GM12801 (cell line): ENCODE measurements at regions not wholly inside any gene's neighbourhood (a gene's known extent, or its start where the extent isn't known, plus 50 kb on each side); places are given as distances from the start of the nearest gene placed in this dataset.

Experiments used
- TF ChIP-seq, protein P1 (sequence below): IDR thresholded peaks from one replicate; pipeline ENCODE4 v1.5.1; 2011; ENCODE audit warnings: control low read depth; ENCODE audit not compliant: insufficient read length; ENCODE audit errors: extremely low read depth

DNA sequence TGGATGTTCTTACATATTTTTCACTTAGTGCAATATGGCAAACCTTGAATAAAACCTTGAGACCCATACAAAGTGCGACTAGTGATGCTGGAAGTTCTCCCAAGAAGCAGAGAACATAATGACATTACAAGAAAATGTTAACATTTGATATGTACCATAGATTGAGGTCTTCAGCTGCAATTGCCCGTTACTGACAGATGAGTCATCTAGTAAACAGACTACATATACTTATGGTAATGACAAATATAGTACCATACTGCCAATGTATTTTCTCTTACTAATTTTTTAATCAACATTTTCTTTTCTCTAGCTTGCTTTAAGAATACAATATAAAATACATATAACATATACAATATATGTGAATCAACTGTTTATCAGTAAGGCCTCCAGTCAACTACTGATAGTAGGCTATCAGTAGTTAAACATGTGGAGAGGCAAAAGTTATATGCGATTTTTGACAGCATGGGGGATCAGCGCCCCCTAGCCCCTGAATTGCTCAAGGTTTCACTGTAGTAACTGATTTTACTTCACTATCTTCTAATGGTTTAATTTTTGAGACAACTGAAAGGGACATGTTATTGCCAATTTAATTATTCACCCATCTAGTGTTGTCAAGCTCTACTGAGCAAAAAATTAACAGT, 166.7 kb upstream of the ADGRB3 start:
- TF ChIP-seq, protein P1, sequence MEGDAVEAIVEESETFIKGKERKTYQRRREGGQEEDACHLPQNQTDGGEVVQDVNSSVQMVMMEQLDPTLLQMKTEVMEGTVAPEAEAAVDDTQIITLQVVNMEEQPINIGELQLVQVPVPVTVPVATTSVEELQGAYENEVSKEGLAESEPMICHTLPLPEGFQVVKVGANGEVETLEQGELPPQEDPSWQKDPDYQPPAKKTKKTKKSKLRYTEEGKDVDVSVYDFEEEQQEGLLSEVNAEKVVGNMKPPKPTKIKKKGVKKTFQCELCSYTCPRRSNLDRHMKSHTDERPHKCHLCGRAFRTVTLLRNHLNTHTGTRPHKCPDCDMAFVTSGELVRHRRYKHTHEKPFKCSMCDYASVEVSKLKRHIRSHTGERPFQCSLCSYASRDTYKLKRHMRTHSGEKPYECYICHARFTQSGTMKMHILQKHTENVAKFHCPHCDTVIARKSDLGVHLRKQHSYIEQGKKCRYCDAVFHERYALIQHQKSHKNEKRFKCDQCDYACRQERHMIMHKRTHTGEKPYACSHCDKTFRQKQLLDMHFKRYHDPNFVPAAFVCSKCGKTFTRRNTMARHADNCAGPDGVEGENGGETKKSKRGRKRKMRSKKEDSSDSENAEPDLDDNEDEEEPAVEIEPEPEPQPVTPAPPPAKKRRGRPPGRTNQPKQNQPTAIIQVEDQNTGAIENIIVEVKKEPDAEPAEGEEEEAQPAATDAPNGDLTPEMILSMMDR = no peak

DNA sequence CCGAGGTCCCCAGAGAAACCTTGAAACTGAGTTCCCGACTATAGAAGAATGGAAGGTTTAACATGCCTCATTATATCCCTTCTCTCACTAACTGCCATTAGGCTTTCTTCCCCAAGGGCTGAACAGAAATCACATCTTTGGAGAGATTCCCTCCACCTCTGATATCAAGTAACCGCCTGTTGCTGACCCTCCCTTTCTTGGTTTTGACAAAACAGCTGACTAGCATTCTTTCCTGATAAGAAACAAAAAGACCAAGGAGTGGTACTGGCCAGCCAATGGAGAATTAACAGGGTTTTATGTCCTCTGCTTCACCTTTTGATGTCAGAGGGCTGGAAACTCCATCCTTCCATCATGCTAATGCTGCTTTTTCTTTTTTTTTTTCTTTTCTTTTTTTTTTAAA, 176.6 kb upstream of the ADGRB3 start:
- TF ChIP-seq, protein P1 = no peak

- TF ChIP-seq, protein P1 = no peak
Observed at GRCh38 chr6:68447112-68447511, 188.0 kb upstream of the ADGRB3 start.

GRCh38 chr6:68445926-68446325, 189.2 kb upstream of the ADGRB3 start:
- TF ChIP-seq, protein P1 = no peak

- TF ChIP-seq, protein P1 = no peak
Observed at GRCh38 chr6:68443704-68444103, 191.4 kb upstream of the ADGRB3 start.

DNA sequence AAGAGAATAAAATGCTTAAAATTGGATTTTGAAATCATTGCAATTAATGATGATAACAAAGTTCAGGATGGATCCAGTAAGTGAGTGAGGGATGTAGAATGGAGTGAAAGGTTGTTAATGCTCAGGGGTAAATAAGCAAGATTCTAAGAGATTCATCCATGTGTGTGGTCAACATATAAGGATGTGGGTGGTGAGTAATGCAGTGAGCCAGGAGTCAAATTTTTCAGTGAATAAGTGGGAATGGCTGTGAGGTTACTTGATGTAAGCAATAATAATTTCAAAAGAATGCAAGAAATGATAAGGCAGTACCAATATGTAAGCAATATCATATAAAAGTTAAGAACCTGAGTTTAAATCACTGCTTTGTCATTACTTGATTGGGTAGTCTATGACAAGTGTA, 207.5 kb upstream of the ADGRB3 start:
- TF ChIP-seq, protein P1 = no peak

DNA sequence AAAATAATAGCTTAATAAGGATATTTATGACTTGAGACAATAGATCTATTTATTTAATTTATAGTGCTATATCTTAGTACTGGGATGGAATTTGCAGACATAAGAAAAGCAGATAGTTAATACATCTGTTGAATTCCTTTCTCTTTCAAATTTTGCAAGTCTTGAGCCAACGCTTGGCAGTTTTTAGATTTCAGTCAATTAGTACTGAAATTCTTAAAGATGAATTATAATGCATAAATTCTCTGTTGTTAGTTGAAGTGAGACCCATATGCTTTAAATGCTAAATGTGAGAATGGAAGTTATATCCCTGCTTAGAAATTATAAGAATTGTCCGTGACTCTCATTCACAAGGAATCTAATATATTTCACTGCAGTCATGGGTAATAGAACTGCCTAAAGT, 225.1 kb upstream of the ADGRB3 start:
- TF ChIP-seq, protein P1 = no peak
